ENCODE measurements at regions not wholly inside any gene's neighbourhood (a gene's known extent, or its start where the extent isn't known, plus 50 kb on each side); places are given as distances from the start of the nearest gene placed in this dataset.
"Not testable (repeated sequence)": the region's sequence is repeated elsewhere in the genome, so short reads cannot be mapped to it uniquely, and the experiment has no call there.

- DNase-seq (ENCODE audit: insufficient read length, low spot score), result no peak
- no peak for FAIRE-seq
Measured at GRCh38 chr4:128653527-128654444, 155.7 kb upstream of the JADE1 start.

GRCh38 chr4:128649575-128650205 lies 159.8 kb upstream of the JADE1 start:
- DNase-seq (ENCODE audit: insufficient read length, low spot score), result peak; percentile 8
- no peak for FAIRE-seq

- DNase-seq (ENCODE audit: insufficient read length, low spot score) (no peak), FAIRE-seq (no peak)
Measured at GRCh38 chr4:128649161-128649560, 160.3 kb upstream of the JADE1 start.

- no peak for FAIRE-seq
- DNase-seq (ENCODE audit: insufficient read length, low spot score), result no peak
Measured at GRCh38 chr4:128648021-128648420, 161.5 kb upstream of the JADE1 start.

GRCh38 chr4:128646893-128647292 lies 162.6 kb upstream of the JADE1 start:
- FAIRE-seq; DNase-seq (ENCODE audit: insufficient read length, low spot score): not testable (repeated sequence)

- DNase-seq (ENCODE audit: insufficient read length, low spot score); FAIRE-seq: not testable (repeated sequence)
Measured at GRCh38 chr4:128644693-128645654, 164.5 kb upstream of the JADE1 start.

- not testable (repeated sequence) for FAIRE-seq; DNase-seq (ENCODE audit: insufficient read length, low spot score)
Measured at GRCh38 chr4:128644107-128644506, 165.4 kb upstream of the JADE1 start.

GRCh38 chr4:128641566-128641965 lies 167.9 kb upstream of the JADE1 start:
- not testable (repeated sequence) for FAIRE-seq; DNase-seq (ENCODE audit: insufficient read length, low spot score)

- DNase-seq (ENCODE audit: insufficient read length, low spot score), result no peak
- FAIRE-seq, result no peak
Measured at GRCh38 chr4:128639541-128640270, 169.8 kb upstream of the JADE1 start.

GRCh38 chr4:128636906-128637305 lies 172.6 kb upstream of the JADE1 start:
- no peak for FAIRE-seq

GRCh38 chr4:128635955-128636560 lies 173.4 kb upstream of the JADE1 start:
- FAIRE-seq (no peak), DNase-seq (ENCODE audit: insufficient read length, low spot score) (no peak)

More at GRCh38 chr4:128636906-128637305, 172.6 kb upstream of the JADE1 start:
- DNase-seq (ENCODE audit: insufficient read length, low spot score), result no peak

GRCh38 chr4:128635141-128635954 lies 174.2 kb upstream of the JADE1 start:
- FAIRE-seq, result no peak

GRCh38 chr4:128633067-128633466 lies 176.4 kb upstream of the JADE1 start:
- FAIRE-seq, result no peak

More at GRCh38 chr4:128635141-128635954, 174.2 kb upstream of the JADE1 start:
- DNase-seq (ENCODE audit: insufficient read length, low spot score), result no peak

GRCh38 chr4:128630871-128631270 lies 178.6 kb upstream of the JADE1 start:
- DNase-seq (ENCODE audit: insufficient read length, low spot score), result no peak
- no peak for FAIRE-seq

More at GRCh38 chr4:128633067-128633466, 176.4 kb upstream of the JADE1 start:
- DNase-seq (ENCODE audit: insufficient read length, low spot score), result no peak

GRCh38 chr4:128623508-128624215 lies 185.8 kb upstream of the JADE1 start:
- FAIRE-seq (no peak), DNase-seq (ENCODE audit: insufficient read length, low spot score) (no peak)

GRCh38 chr4:128620279-128620965 lies 189.1 kb upstream of the JADE1 start:
- FAIRE-seq; DNase-seq (ENCODE audit: insufficient read length, low spot score): not testable (repeated sequence)

- FAIRE-seq (no peak), DNase-seq (ENCODE audit: insufficient read length, low spot score) (no peak)
Measured at GRCh38 chr4:128615197-128615596, 194.3 kb upstream of the JADE1 start.

All from HTR-8/SVneo (cell line).